ENCODE measurements at regions not wholly inside any gene's neighbourhood (a gene's known extent, or its start where the extent isn't known, plus 50 kb on each side); places are given as distances from the start of the nearest gene placed in this dataset.
"Not testable (repeated sequence)": the region's sequence is repeated elsewhere in the genome, so short reads cannot be mapped to it uniquely, and the experiment has no call there.

DNA sequence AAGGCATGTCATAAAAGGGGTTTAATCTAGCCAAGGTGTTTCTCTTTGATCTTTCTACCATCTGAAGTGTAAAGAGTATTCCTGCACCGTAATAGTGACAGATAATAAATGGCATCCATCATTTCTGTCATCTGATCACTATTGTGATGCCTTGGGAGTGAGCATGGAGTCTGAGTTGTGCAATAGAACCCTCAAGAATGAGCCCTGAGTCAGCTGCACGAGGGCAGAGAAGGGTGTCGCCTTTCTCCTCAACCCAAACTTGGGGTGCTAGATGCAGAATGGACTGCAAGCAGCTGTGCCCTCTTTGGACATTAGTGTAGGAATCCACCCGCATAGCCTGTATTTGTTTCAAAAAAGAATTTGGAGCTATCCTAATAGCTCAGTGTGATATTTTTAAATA lies 115.2 kb downstream of the ZNF37A start:
- no peak for DNase-seq

DNA sequence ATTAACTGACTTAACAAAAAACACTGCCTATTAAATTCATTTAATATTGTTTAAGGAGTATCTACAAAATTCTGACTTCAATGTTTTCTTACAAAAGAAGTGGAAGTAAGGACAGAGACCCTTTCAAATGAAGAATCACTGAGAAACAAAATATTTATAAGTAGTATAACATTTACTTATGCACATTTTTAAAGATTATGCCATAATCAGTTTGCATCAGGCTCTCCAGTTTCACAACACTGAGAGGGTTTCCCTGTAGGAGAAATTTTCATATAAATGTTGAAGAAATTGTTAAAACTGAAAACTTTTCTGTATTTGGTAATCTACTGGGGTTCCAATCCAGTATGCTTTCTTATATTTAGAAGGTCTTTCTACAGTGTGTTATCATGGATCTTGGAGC lies 115.6 kb downstream of the ZNF37A start:
- DNase-seq, result not testable (repeated sequence)

DNA sequence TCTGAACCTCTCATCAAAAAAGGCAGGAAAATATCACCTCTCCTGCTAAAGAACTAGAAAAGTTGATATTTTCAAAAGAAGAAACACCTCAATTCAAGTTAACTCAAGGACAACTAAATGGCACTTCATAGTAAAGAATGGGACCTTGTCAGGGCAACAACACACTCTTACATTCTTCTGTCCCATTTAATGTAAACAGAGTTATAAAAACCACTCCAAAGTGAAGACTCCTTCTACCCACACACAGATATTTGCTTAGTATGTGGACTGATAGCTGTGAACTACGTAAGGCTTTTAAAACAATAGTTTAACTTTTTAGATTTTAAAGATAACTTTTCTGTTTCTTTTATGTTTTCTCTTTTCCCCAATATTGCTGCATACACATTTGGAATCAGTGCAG lies 118.3 kb downstream of the ZNF37A start:
- no peak for DNase-seq

DNA sequence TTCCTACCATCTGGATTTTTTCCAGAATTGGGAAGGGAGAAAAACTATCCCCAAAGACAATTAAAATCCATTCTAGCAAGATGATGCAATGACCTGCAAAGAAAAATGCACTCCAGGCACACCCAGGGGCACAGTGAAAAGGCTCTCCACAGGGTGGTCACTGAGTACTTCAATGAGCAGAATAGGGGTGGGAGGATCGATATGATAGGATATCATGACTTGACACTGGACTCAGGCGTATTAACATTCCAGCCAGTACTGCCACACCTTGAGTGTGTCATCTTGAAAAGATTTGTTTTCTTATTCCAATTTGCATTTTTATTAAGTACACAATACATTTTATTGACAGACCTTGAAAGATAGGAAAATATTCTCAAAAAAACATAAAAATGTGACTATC lies 132.2 kb downstream of the ZNF37A start:
- no peak for DNase-seq

DNA sequence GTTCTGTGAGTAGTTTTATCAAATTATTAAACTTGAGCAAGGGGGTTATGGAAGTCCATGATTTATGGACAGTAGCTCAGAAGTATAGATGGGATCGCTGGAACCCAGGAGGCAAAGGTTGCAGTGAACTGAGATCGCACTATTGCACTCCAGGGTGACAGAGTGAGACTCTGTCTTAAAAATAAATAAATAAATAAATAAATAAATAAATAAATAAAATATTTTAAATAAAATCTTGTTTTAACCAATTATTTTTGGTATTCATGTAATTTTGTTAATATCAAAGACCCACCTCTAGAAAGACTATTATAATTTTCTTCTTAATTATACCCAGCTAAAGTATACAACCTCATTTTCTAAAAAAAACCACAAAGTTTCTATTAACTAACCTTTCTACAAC lies 134.3 kb downstream of the ZNF37A start:
- DNase-seq, result no peak

DNA sequence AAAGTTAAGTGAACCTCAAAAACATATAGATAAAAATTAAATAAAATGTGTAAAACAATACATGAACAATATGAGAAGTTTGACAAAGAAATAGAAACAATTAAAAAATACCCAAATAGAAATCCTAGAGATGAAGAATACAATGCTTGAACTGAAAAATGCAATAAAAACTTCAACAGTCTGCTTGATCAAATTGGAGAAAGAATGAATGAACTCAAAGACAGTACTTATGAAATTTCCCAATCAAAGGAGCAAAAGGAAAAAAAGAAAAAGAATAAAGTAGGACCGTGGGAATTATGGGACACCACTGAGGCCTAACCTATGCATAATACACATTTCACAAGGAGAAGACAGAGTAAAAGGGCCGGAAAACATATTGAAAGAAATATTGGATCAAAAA lies 144.3 kb downstream of the ZNF37A start:
- not testable (repeated sequence) for DNase-seq

DNA sequence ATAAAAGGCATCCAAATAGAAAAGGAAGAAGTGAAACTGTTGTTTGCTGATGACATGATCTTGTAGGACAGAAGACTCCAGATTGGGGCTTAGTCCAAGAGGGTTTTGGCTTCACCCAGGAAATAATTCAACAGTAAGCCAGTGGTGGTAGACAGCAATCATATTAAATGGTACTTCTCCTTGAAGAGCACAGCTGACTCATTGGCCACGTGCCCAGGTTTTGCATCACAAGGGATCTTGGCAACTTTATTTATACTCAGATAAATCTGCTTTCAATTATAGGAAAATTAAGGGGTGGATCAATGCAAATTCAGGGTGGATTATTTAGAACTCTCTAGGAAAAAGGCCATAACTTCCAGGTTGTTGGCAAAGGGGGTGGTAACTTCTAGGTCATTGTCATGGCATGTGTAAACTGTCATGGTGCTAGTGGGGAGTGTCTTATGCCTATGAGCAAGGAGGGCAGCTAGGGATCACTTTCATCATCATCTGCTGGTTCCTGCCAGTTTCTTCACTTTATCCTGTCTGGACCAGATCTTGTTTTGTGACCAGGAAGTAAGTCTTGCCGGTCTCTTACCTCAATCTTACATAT lies 148.0 kb downstream of the ZNF37A start:
- not testable (repeated sequence) for DNase-seq

DNA sequence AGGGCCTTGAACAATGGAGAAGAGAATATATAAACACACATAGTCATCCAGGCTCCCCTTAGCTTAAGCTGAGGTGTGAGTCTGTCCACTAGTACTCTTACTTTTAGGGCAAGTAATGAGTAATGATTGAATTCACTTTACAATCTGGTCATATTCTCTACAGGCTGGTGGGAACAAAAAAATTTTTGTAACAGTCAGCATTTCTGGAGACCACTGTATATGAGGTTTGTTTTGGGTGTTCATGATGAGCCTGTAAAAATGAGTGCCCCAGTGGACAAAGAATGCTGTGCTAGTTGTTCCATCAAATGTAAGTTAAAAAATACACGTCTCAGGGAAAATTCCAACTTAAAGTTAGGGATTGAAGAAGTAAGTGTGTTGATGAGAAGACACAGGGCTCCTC lies 154.0 kb downstream of the ZNF37A start:
- not testable (repeated sequence) for DNase-seq

DNA sequence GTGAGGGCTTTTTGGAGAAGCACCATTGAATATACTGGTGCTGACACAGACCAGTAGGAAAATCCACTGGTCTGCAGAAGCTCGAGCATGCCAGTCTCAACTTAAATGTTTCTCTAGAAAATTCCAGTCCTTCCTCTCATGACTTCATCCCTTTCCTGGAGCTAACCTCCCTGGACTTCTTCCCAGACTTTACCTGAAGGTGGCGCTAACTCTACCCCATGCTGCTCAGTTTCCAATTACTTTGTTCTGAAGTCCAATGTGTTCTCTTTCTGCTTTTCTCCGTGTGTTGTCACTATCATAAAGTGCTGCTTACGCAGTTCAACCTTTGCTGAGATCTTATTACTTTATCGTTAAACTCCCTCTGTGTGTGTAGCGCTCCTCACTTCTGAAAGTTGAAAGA lies 158.4 kb downstream of the ZNF37A start:
- not testable (repeated sequence) for DNase-seq

DNA sequence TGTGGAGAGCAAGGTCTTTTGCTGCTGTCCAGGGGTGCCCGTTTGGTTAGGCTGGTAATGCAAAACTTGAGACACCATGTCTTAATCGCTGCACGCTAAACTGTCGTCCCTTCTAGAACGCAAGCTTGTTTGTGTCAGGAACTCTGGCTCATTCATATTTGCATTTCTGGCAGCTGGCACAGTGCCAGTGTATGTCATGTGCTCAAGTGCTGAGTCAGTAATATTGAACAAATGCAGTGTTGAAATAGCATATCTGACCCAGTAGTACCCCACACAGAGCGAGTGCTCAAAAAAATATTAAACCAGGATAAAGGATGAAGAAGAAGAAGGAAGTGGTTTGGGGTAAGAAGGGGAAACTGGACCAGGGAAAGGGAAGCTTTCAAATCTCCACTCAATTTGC lies 173.4 kb downstream of the ZNF37A start:
- DNase-seq, result not testable (repeated sequence)

DNA sequence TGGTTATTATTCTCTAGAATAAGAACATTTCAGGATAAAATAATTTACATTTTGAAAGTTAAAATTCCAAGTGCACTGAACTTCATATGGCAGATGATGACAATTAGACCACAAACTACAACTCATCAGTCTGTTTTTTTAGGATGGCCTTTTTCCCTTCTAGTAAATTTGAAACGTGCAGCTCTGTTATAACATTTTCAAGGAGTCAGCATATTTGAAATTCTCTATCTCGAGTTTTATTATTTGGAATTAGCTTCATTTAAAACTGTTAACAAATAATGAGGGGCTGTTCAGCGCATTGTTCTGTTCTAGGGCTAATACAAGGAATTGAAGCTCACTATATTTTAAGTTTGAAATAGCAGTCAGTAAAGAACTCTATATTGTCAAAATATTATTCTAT lies 176.9 kb downstream of the ZNF37A start:
- not testable (repeated sequence) for DNase-seq

DNA sequence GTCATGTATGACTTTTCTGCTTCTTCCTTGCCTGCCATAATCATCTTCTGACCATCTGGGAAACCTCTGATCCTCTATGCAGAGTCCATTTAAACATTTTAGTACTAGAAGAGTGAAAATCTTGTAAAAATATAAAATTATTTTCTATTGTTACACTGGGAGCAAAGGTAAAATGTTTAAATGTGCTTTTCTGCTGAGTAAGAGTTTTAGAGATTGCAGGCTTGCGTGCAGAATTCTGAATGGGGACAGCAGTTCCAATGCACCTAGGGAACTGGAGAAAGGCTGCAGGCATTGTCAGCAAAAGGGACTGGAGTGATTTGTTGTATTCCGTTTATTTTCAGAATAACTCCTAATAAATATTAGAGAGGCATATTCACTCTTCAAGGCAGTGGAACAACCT lies 180.7 kb downstream of the ZNF37A start:
- DNase-seq, result not testable (repeated sequence)

DNA sequence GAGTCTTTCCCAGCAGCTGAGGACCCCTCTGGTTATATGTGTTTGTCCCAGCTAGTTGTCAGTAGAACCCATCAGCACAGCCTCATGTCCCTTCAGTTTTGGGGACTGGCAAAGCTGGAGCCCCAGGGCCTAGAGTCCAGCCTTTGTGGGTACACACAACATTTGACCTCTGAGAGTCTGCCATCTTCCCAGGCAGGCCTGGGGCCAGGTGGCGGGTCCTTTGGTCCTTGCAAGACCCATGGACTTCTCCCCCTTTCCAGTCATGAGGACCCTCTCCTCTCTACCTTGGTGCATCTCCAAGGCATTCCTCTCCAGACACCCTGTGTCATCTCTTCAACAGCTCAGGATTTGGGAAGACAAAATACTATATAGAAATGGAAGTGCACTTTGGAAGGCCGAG lies 198.4 kb downstream of the ZNF37A start:
- not testable (repeated sequence) for DNase-seq

DNA sequence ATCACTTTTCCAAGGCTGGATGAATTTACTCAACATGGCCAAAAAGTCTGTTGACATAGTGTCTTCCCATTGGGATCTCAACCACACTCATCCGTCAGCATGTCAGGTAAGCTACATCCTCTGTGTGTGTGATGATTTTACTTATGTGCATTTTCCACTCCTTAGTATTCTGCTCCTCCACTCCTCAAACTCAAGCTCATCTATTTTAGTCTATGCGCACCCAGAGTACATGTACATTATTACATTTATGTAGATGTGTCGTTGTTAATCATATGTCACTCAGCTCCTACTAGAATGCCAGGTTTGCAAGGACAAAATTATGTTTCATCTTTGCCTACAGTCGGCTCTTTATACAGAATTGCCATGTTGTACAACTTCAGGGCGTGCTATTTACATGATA lies 216.0 kb downstream of the ZNF37A start:
- DNase-seq, result not testable (repeated sequence)

DNA sequence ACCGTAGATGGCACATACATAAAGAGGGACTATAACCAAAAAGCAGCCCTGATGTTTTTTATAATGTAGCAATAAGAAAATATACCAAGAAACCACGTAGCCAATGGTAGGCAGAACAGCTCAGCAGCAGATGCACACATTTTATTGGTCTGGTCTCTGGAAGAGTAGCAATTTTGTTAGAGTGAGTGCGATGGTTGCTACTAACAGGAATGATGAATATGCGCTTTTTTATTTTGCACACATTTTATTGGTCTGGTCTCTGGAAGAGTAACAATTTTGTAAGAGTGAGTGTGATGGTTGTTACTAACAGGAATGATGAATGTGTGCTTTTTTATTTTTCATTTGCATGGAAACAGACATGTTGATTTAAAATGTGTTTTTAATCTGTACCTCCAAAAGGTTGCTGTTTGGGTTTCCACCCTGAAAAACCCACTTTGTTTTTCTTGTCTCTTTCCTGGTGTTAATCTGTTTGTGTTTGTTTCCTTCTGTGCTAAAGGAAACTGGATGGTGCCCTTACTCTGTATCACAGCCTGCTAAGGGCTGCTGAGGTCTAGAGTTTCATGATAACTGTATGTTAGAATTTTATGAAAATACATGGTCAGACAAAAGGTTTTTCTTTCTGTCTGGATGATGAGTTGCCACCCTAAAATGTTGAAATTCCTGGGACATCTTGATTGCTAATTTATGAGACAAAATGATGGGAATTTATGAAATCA lies 221.1 kb downstream of the ZNF37A start:
- not testable (repeated sequence) for DNase-seq

DNA sequence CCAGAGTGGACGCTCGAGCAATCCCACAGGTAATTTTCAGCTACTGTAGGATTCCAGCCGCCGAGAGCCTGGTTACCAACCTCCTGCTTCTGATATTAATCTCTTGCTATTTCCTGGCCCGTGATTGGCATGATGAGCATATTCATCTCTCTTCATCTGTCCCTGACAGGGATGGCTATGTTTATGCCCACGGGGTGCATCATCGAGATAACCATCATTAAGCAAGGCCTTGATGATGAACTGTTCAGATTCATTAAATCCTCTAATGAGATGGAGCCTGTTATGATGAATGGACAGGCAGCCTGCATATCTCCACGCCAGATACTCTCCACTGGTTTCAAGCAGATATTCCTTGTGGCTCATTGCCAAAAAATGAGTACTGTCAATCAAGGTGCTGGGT lies 227.3 kb downstream of the ZNF37A start:
- not testable (repeated sequence) for DNase-seq

DNA sequence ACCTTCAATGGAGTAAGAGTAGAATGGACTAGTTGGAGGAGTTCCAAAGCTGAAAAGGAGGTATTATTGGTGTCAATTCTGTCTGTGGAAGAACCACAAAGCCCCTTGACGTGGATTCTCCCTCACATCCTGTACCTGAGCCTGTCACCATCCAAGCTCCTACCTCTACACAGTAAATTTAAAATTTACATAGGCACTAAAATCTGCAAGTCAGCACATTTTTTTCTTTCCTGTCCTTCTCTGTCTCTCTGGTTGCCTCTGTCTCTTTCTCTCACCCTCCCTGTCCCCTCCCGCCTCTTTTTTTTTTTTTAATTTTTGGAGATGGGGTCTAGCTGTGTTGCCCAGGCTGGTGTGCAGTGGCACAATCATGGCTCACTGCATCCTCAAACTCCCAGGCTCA lies 236.2 kb downstream of the ZNF37A start:
- not testable (repeated sequence) for DNase-seq

DNA sequence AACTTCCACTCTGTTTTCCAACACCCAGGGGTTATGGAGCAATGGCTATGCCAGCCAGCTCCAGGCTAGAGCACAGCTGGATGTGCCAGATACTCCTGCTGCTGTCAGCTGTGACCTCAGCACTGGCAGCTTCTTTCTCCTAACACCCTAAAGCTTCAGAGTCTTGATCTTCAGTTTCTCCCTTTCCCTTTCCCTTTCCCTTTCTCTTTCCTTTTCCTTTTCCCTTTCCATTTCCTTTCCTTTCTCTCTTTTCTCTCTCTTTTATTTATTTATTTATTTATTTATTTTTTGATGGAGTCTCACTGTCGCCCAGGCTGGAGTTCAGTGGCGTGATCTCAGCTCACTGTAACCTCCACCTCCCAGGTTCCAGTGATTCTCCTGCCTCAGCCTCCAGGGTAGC lies 237.0 kb downstream of the ZNF37A start:
- not testable (repeated sequence) for DNase-seq

DNA sequence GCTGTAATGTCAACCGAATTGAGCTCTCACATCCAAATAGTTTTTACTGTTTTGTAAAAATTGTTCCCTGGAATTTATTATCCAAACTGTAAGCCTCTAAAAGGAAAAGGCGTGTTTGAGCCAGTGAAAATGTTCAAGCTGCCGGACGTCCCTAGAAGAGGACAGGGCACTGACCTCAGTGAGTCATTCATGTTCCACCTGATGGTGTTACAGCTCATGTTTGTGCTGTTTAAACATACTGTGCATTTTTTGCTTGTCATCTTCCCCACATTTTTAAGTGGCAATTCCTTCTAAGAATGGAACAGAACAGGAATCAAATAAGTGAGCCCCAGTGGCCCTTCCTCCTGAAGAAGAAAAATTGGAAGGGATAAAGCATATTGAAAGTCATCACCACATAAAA lies 239.6 kb downstream of the ZNF37A start:
- not testable (repeated sequence) for DNase-seq

DNA sequence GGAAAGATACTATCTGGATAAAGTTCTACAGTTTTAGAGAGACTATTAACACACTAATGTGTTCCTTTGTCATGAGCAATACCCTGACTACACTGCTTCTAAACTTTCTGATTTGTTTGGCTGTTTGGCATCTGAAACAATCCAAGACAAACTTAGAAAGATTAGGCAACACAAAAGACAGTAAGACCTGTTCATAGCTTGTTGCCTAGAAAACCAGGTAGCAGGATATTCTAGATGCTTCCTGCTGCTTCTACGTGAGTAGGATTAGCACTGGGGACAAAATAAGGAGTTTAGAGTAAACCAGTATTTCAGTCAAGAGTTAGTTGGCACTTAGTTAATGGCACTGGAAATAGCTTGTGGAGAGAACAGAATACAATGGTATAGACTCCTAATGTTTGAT lies 256.5 kb downstream of the ZNF37A start:
- DNase-seq, result not testable (repeated sequence)

DNA sequence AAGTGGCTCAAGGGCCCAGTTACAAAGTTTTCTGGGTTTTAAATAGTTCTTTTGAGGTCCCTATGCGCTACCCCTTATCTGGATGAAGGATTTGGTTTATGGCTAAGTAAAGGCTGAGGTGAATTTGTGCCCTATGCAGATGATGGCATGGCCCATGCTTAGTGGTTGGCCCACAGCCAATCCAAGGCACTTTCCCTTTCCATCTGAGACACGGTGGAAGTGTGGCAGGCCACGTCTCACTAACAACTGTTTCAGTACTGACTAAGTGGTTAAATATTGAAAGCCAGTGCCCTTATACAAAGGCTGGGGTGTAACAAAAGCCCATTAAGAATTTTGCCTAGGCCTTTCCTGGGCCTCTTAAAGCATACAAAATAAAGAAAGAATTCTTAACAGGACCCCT lies 260.3 kb downstream of the ZNF37A start:
- not testable (repeated sequence) for DNase-seq

DNA sequence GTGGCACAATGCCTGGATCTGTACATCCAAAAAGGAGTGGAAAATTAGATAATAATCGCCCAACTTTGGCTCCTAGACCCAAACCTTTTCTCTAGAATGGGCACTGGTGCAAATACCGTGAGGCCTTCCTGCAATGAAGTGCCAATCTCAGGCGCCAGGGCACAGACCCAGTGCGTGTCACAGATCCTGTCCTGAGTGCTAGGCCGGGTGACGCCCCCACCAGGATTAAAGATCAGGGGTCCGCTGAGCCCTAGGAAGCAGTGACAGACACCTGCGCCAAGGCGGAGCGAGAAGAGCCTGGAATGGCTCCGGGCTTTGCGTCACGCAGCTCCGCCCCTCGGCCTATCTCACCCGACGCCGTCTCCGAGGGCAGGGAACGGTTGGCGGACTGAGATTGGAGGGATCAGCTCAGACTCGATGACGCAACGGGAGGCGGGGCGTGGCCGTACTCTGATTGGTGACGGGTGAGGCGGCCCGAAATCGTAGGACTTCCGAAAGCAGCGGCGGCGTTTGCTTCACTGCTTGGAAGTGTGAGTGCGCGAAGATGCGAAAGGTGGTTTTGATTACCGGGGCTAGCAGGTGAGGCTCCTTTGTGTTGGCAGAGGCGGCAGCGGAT lies 261.9 kb downstream of the ZNF37A start:
- DNase-seq, result peak; percentile 56

DNA sequence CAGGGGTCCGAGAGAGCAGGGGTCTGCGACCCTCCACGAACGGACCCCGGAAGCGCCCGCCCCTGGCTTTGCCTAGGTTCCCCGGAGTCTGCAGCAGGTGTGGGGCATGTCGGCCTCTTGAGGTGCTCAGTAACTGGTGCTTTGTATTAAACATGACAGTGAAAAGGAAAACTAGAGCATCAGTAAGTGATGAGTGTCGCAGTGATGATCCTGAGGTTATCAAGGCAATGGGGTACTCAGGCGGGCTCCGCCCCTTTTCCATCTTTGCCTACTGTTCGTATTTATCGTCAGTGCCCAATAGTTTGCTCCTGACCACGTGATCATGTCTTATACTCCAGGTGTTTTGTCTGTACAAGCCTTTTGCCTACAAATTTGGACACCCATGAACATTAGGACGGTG lies 262.4 kb downstream of the ZNF37A start:
- not testable (repeated sequence) for DNase-seq

DNA sequence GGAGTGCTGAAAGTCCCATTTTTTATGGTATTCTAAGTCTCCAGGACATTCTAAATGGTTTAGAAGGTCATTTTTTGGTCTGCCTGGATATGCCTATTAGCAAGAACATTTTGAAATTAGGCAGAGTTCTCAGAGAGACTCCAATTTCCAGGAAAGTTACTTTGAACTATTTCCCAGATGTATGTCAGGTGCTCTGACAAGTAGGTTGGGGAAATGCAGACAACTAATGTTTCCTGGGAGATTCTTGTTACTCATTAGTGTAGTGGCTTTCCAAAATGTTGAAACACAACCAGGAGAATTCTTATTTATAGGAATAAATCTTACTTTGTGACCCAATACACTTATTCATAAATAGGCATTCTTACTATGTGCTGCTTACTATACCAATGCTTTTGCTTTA lies 268.4 kb downstream of the ZNF37A start:
- not testable (repeated sequence) for DNase-seq
